ENCODE measurements at regions not wholly inside any gene's neighbourhood (a gene's known extent, or its start where the extent isn't known, plus 50 kb on each side); places are given as distances from the start of the nearest gene placed in this dataset.

- TF ChIP-seq CTCF (IDR thresholded peaks at IDR 0.05; ENCODE audit: low read depth, low read length, poor library complexity, severe bottlenecking): no peak
- no peak for TF ChIP-seq EZH2phosphoT487 (IDR thresholded peaks at IDR 0.05; ENCODE audit: borderline replicate concordance, low read length)
These were observed 63.5 kb upstream of the FRMD4A start for GRCh38 chr10:14394179-14394578.
